ENCODE measurements at regions not wholly inside any gene's neighbourhood (a gene's known extent, or its start where the extent isn't known, plus 50 kb on each side); places are given as distances from the start of the nearest gene placed in this dataset.

GRCh38 chr19:28201462-28201943 is 1011.4 kb downstream of the UQCRFS1 start:
- H3K9me3 ChIP-seq (ENCODE audit: low read depth, low read length, poor library complexity, severe bottlenecking): peaks cover 18% of the 10 kb centered on the region
- H3K4me3 ChIP-seq (ENCODE audit: low read depth, low read length, poor library complexity, severe bottlenecking): no peak overlapping the region
- CTCF ChIA-PET: no interaction called here
- no peaks in the 10 kb centered on the region for H3K27me3 ChIP-seq (replicated peaks; ENCODE audit: insufficient read depth, low read depth, low read length, poor library complexity)
- BruUV-seq (replicated peaks): no TSS peak
- intact Hi-C loops (cut with micrococcal nuclease; ENCODE audit: unreplicated experiment): no loop called here
- no peaks in the 10 kb centered on the region for H3K36me3 ChIP-seq (ENCODE audit: insufficient read depth, low read length, poor library complexity, severe bottlenecking)
- TF ChIP-seq EZH2 (IDR thresholded peaks at IDR 0.05; ENCODE audit: borderline replicate concordance, low read depth, low read length, poor library complexity, severe bottlenecking) (no peak), CTCF (conservative IDR thresholded peaks at IDR 0.05; ENCODE audit: low read depth, low read length) (no peak)
- H3K4me1 ChIP-seq (ENCODE audit: insufficient read depth, low read length, poor library complexity, severe bottlenecking): no peaks in the 10 kb centered on the region
- no peak overlapping the region for H3K27ac ChIP-seq (ENCODE audit: low read depth, low read length, poor library complexity, severe bottlenecking)
- no peak for DNase-seq (ENCODE audit: low spot score)
- POLR2A ChIA-PET (ENCODE audit: low non-redundant PET): no interaction called here

- DNase-seq (ENCODE audit: low spot score): no peak
- H3K9me3 ChIP-seq (ENCODE audit: low read depth, low read length, poor library complexity, severe bottlenecking): peaks cover 18% of the 10 kb centered on the region
- H3K4me3 ChIP-seq (ENCODE audit: low read depth, low read length, poor library complexity, severe bottlenecking): no peak overlapping the region
- ChIA-PET CTCF (no interaction called here), POLR2A (ENCODE audit: low non-redundant PET) (no interaction called here)
- TF ChIP-seq CTCF (conservative IDR thresholded peaks at IDR 0.05; ENCODE audit: low read depth, low read length) (no peak), EZH2 (IDR thresholded peaks at IDR 0.05; ENCODE audit: borderline replicate concordance, low read depth, low read length, poor library complexity, severe bottlenecking) (no peak)
- H3K27me3 ChIP-seq (replicated peaks; ENCODE audit: insufficient read depth, low read depth, low read length, poor library complexity): no peaks in the 10 kb centered on the region
- H3K36me3 ChIP-seq (ENCODE audit: insufficient read depth, low read length, poor library complexity, severe bottlenecking): no peaks in the 10 kb centered on the region
- H3K4me1 ChIP-seq (ENCODE audit: insufficient read depth, low read length, poor library complexity, severe bottlenecking): no peaks in the 10 kb centered on the region
- BruUV-seq (replicated peaks): no TSS peak
- intact Hi-C loops (cut with micrococcal nuclease; ENCODE audit: unreplicated experiment): no loop called here
- no peak overlapping the region for H3K27ac ChIP-seq (ENCODE audit: low read depth, low read length, poor library complexity, severe bottlenecking)
Observed at GRCh38 chr19:28199323-28199722, 1013.6 kb downstream of the UQCRFS1 start.

GRCh38 chr19:28196961-28197360 is 1016.0 kb downstream of the UQCRFS1 start:
- Histone ChIP-seq H3K4me3 (ENCODE audit: low read depth, low read length, poor library complexity, severe bottlenecking) (no peak overlapping the region), H3K27me3 (replicated peaks; ENCODE audit: insufficient read depth, low read depth, low read length, poor library complexity) (no peaks in the 10 kb centered on the region), H3K36me3 (ENCODE audit: insufficient read depth, low read length, poor library complexity, severe bottlenecking) (no peaks in the 10 kb centered on the region), H3K27ac (ENCODE audit: low read depth, low read length, poor library complexity, severe bottlenecking) (no peak overlapping the region), H3K4me1 (ENCODE audit: insufficient read depth, low read length, poor library complexity, severe bottlenecking) (no peaks in the 10 kb centered on the region), H3K9me3 (ENCODE audit: low read depth, low read length, poor library complexity, severe bottlenecking) (peaks cover 32% of the 10 kb centered on the region)
- DNase-seq (ENCODE audit: low spot score): no peak
- ChIA-PET CTCF (no interaction called here), POLR2A (ENCODE audit: low non-redundant PET) (no interaction called here)
- intact Hi-C loops (cut with micrococcal nuclease; ENCODE audit: unreplicated experiment): no loop called here
- no TSS peak for BruUV-seq (replicated peaks)
- TF ChIP-seq CTCF (conservative IDR thresholded peaks at IDR 0.05; ENCODE audit: low read depth, low read length) (no peak), EZH2 (IDR thresholded peaks at IDR 0.05; ENCODE audit: borderline replicate concordance, low read depth, low read length, poor library complexity, severe bottlenecking) (no peak)
